HG03442 (cell line): ENCODE measurements at regions not wholly inside any gene's neighbourhood (a gene's known extent, or its start where the extent isn't known, plus 50 kb on each side); places are given as distances from the start of the nearest gene placed in this dataset.
"Not testable (repeated sequence)": the region's sequence is repeated elsewhere in the genome, so short reads cannot be mapped to it uniquely, and the experiment has no call there.

Experiments
- ATAC-seq: cut with Tn5 transposase; IDR thresholded peaks from one replicate; pipeline ENCODE4 v1.9.1; 2021; ENCODE audit warnings: mild to moderate bottlenecking, moderate library complexity; ENCODE audit not compliant: unreplicated experiment

DNA sequence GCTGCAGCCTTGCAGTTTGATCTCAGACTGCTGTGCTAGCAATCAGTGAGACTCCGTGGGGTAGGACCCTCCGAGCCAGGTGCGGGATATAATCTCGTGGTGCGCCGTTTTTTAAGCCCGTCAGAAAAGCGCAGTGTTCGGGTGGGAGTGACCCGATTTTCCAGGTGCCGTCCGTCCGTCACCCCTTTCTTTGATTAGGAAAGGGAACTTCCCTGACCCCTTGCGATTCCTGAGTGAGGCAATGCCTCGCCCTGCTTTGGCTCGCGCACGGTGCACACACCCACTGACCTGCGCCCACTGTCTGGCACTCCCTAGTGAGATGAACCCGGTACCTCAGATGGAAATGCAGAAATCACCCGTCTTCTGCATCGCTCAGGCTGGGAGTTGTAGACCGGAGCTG, 203.2 kb downstream of the SNCAIP start:
- not testable (repeated sequence) for ATAC-seq

DNA sequence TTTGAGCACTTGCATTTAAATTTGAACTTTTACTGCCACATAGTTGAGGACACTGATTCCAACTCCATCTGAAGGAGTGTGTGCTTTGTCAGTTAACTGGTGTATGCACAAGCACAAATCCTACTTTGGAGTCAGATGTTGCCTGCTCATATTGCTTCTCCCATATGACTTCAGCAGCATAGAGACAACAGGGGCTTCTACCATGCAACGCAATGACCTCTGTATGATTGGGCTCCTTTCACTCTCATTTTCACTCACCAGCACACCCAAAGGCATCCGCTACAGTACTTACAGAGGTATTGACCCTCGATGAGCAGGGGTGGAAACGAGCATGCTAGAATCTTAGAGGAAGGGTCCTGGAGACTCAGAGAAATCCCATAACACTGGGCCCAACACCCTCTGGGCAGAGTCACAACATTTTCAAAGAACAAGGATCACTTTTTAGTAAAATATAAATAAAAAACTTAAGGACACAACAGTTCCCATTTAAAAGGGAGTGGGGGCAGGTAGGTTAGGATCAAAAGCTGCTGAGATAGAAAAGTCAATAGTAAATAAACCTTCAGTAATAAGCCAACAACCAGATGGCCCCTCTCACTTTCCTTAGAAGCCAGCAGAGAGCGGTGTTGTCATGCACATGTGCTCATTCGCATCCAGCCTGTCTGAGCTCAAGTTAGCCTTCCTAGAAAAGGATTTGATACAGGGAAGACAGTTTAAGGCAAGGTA, 203.8 kb downstream of the SNCAIP start:
- ATAC-seq = peak; percentile 73

DNA sequence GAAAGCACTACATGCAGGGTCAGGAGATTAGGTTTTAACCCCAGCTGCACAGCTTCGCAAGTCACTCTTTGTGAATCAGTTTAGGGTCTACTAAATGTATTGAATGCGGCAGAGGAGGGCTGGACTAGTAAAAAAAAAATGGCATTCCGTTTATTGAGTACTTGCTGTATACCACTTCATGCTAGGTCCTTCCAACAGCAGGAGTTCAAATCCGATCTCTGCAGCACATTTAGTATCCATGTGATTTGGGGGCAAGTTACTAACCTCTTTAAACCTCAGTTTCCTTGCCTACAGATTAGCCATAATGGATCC, 204.4 kb downstream of the SNCAIP start:
- ATAC-seq = no peak

GRCh38 chr5:122517091-122517490, 205.1 kb downstream of the SNCAIP start:
- ATAC-seq = no peak

- no peak for ATAC-seq
These were observed 211.7 kb downstream of the SNCAIP start for GRCh38 chr5:122523776-122524175.

DNA sequence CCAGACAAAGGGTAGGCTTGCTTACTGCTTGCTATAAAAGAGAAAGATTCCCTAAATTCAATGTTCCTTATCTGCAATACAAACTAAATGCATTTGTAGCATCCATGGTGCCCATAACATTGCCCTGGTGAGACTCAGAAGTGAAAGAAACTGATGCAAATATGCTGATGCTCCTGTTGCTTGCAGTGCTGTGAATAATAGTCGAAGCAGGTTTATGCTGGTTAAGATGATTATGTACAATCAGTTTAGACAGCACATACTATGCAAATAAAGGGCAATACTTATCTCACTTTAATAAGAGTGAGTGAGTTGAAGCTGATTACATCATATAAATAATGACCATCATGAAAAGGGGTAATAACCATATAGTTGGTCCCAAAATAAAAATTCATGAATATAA, 215.5 kb downstream of the SNCAIP start:
- ATAC-seq = no peak

DNA sequence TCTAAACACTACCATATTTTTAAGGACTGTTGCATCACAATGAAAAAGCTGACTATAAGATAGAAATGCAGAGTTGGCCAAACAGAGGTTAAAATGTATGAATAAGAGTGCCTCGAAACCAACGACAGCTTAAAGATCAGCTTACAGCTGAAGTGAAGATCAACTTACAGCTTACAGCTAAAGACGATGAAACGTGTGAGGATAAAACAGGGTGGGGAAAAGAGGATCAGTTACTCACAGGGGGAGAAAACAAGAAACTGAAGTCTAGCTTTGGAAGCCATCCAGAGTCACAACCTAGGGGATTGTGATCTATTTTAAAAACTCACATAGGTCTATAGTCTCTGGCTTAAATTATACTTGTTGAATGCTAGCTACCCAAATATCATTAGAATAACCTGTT, 220.0 kb downstream of the SNCAIP start:
- no peak for ATAC-seq

DNA sequence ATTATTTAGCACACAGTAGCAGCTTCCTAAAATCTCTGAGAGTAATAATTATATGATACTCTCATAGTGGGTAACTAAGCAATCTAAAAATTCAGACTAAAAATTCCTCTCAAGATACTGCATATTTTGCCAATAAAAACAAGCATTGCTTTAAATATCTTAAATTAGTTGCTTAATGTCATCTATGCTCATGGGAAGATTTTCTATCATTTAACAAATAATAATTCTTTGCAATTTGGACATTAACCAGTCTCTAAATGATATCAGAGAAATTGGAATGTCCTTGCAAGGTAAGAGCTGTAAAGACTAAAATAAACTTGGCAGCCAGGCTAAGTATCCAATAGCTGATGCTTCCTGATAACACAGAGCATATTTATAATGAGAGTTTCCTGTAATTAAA, 221.8 kb downstream of the SNCAIP start:
- no peak for ATAC-seq

DNA sequence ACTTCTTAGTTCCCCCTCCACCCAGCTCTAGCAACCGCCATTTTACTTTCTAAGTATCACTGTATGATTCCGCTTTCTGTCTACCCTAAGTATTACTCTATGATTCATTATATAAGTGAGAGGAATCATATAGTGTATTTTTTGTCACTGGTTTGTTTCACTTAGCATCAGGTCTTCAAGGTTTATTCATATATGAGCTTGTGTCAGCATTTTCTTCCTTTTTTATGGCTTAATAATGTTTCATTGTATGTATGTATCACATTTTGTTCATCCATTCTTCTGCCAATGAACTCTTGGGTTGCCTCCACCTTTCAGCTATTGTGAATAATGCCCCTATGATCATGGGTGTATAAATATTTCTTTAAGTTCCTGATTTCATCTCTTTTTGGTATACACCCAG, 222.8 kb downstream of the SNCAIP start:
- ATAC-seq = no peak

GRCh38 chr5:122541388-122541787, 229.4 kb downstream of the SNCAIP start:
- no peak for ATAC-seq

GRCh38 chr5:122545986-122546385, 228.9 kb upstream of the SNX2 start:
- no peak for ATAC-seq

DNA sequence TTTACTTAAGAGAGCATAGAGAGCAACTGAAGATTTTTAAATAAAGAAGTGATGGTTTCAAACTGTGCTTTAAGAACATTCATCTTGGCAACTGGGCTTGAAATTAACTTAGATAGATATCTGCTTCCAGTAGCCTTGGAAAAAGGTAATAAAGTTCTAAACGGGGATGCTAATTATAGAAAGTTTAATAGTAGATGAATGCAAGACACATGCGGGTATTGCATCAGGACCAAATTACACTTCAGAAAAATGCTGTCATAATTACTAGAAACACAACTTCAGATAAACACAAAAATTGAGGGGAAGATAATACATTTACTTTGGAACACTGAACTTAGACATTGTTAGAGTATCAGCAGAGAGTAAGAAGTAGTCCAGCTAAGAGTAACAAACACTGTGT, 227.7 kb upstream of the SNX2 start:
- no peak for ATAC-seq

- no peak for ATAC-seq
These were observed 227.2 kb upstream of the SNX2 start for GRCh38 chr5:122547669-122548068.

GRCh38 chr5:122559676-122560075, 215.2 kb upstream of the SNX2 start:
- ATAC-seq = no peak

DNA sequence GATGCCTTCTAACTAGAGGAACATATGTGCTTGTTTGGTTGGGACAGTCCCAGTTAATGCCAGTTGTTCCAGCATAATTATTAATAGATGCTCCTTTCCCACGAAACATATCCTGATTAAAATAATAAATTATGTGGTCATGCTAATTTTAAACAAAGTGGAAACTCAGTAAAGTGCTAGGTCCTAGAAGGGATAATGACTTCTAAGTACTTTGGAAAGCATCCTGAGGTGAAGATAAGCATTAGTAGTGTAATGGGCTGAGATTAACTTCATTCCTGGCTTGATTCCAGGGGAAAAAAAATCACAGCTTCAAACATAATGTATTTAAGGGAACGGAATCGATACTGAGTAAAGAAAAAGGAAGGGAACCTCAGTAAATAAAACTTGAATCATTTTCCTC, 213.7 kb upstream of the SNX2 start:
- no peak for ATAC-seq

DNA sequence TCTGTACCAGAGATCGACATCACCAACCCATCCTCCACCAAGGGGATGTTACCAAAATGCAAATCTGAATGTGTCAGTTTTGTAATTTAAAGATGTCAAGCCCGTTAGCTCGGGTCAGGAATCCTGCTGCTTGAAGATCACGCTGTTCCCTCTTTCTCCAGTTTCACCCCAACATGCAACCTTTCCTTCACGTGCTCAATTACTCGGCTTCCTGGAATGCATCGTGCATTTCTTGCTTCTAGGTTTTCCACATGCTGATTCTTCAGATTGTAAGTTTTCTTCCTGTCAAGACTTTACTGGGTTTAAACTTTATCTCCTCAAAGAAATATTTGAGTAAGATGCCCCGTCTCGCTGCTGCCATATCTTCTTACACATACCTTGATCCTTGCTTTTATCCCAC, 209.5 kb upstream of the SNX2 start:
- ATAC-seq = no peak

DNA sequence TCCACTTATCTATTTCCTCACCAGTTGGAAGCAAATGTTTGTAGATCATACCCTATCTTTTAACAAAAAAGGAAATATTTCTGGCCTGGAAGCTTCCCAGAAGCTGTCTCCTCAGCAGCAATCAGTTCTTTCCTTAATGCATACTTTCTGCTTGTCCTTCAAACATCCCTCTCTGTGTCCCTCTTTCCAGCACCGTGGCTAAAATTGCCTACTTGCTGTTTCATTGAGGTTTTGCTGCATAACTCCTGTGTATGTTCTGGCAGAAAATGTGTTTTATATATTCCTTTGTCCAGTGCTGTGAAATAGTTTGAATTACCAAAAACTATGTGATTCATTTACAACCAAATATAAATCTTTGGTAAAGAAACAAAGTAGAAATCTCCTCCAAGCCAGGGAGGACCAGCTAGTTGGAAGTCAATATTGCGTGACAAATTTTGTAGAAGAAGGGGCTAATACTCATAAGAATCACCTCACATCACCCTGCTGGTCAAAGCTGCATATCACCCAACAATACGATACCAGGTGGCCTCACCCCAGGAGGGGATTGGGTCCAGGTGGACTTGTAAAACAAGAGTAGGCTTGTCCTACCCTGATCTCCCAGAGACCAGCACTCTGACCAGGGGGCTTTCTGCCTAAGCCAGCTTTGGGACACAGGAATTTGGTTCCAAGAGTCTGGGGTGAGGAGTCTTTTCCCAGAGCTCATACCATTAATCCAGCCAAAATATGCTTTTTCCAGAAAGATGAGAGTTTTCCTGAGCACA, 198.4 kb upstream of the SNX2 start:
- no peak for ATAC-seq

GRCh38 chr5:122581629-122582028, 193.3 kb upstream of the SNX2 start:
- no peak for ATAC-seq

- ATAC-seq = no peak
These were observed 190.2 kb upstream of the SNX2 start for GRCh38 chr5:122584411-122585300.

DNA sequence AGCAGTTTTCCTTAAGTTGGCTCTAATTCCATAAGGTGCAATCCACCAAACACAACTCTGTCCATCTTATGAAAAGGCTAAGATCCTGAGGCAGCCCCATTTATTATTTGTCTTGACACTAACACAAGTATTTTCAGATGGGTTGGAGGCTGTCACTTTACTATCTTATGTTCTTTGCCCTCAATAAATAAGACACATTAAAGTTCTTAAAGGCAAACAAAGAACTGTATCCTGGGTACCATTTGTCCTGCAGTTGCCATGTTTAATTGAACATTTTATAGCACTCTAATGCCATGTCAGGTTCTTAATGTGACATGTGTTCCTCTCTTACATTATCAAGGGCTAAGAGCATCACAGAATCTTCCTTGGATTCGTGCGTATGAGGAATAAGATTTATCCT, 189.5 kb upstream of the SNX2 start:
- no peak for ATAC-seq

GRCh38 chr5:122586351-122586750, 188.5 kb upstream of the SNX2 start:
- no peak for ATAC-seq

GRCh38 chr5:122591828-122592227, 183.1 kb upstream of the SNX2 start:
- ATAC-seq = no peak
